NT2/D1 (cell line): ENCODE measurements at regions not wholly inside any gene's neighbourhood (a gene's known extent, or its start where the extent isn't known, plus 50 kb on each side); places are given as distances from the start of the nearest gene placed in this dataset.

ENCODE experiments used
- SUZ12 ChIP-seq: IDR thresholded peaks from 2 replicates; pipeline ENCODE4 v1.6.1; 2011; ENCODE audit not compliant: insufficient read length, insufficient read depth; ENCODE audit errors: extremely low read depth
- YY1 ChIP-seq: IDR thresholded peaks from 2 replicates; pipeline ENCODE4 v1.6.1; 2011; ENCODE audit not compliant: insufficient read length, insufficient read depth
- ZNF274 ChIP-seq: IDR thresholded peaks from 2 replicates; pipeline ENCODE4 v1.6.1; 2011; ENCODE audit warnings: mild to moderate bottlenecking, low read depth, low read length

DNA sequence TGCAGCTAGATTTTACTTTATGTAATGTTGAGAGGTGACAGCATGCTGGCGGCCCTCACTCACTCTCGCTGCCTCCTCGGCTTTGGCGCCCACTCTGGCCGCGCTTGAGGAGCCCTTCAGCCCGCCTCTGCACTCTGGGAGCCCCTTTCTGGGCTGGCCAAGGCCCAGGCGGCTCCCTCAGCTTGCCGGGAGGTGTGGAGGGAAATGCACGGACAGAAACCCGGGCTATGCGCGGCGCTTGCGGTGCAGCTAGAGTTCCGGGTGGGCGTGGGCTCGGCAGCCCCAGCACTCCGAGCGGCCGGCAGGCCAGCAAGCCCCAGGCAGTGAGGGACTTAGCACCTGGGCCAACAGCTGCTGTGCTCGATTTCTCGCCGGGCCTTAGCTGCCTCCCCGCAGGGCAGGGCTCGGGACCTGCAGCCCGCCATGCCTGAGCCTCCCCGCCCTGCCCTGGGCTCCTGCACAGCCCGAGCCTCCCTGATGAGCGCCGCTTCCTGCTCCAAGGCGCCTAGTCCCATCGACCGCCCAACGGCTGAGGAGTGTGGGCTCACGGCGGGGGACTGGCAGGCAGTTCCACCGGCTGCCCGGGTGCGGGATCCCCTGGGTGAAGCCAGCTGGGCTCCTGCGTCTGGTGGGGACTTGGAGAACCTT, 128.7 kb downstream of the GASK1B start:
- no peak for TF ChIP-seq SUZ12
- TF ChIP-seq YY1, result no peak
- TF ChIP-seq ZNF274, result no peak
